ENCODE measurements at regions not wholly inside any gene's neighbourhood (a gene's known extent, or its start where the extent isn't known, plus 50 kb on each side); places are given as distances from the start of the nearest gene placed in this dataset.

DNA sequence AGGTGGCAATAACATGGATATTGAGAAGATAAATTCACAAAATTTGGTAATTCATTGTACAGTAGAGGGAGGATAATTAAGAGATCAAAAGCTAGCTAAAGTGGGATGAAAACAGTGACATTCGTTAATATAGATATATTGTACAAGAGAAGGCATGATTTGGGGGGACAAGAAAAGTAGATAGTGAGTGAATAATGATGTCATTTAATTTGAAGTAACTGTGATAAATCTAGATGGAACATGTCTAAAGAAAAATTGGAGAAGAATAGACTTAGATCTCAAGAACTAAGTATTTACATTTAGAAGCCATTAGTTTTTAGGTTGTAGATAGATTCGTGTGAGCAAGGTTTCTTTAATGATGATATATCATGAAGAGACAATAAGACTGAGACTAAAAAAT is 594.0 kb upstream of the RGS18 start:
- Mint-ChIP-seq H3K27me3 (ENCODE audit: low read depth) (peaks cover 8% of the 10 kb centered on the region), H3K27ac (no peak overlapping the region), H3K4me1 (no peaks in the 10 kb centered on the region), H3K36me3 (no peaks in the 10 kb centered on the region), H3K4me3 (no peak overlapping the region), H3K9me3 (no peaks in the 10 kb centered on the region)
- DNase-seq (ENCODE audit: low spot score in 2 of 2, unreplicated experiment in 2 of 2), result no peak
- TF ChIP-seq, protein P1, sequence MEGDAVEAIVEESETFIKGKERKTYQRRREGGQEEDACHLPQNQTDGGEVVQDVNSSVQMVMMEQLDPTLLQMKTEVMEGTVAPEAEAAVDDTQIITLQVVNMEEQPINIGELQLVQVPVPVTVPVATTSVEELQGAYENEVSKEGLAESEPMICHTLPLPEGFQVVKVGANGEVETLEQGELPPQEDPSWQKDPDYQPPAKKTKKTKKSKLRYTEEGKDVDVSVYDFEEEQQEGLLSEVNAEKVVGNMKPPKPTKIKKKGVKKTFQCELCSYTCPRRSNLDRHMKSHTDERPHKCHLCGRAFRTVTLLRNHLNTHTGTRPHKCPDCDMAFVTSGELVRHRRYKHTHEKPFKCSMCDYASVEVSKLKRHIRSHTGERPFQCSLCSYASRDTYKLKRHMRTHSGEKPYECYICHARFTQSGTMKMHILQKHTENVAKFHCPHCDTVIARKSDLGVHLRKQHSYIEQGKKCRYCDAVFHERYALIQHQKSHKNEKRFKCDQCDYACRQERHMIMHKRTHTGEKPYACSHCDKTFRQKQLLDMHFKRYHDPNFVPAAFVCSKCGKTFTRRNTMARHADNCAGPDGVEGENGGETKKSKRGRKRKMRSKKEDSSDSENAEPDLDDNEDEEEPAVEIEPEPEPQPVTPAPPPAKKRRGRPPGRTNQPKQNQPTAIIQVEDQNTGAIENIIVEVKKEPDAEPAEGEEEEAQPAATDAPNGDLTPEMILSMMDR (IDR thresholded peaks at IDR 0.05; ENCODE audit: unreplicated experiment), result no peak

DNA sequence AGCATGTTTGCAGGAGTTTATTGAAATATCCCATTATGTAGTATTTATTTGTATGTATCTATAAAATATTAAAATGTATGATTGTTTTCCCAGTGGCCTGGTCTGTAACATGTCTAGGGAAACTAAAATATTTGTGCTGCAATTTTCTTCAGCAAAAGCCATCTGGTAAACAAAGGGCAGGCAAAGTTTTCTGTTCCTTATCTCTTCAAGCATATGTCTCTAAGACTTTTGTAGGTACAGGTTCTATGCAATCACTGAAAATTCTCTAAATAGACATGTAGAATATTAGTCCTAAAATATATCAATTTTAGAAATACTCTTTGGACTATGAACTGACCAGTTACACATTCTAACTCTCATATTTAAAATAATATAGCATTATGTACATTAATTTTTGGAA is 585.8 kb upstream of the RGS18 start:
- TF ChIP-seq, protein P1 (IDR thresholded peaks at IDR 0.05; ENCODE audit: unreplicated experiment), result no peak
- Mint-ChIP-seq H3K27me3 (ENCODE audit: low read depth) (peaks cover 4% of the 10 kb centered on the region), H3K36me3 (no peaks in the 10 kb centered on the region), H3K4me3 (no peak overlapping the region), H3K27ac (no peak overlapping the region), H3K4me1 (peaks cover 5% of the 10 kb centered on the region), H3K9me3 (peaks cover 4% of the 10 kb centered on the region)
- no peak for DNase-seq (ENCODE audit: low spot score in 2 of 2, unreplicated experiment in 2 of 2)

DNA sequence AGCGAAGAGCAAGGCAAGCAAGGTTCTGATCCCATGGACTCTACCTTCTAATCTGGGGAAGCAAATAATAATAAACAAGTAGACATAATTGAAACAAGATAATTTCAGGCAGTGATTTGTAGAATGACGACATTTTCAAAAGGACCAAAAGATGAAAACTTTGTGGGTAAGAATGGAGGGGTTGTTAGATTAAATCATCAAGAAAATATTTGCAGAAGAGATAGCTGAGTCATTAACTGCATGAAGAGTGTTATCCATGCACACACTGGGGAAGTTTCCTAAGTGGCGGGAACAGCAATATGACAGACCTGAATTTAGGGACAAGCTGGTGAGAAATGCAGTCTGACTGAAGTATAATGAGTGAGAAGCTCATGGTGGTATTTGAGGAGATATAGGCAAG is 583.1 kb upstream of the RGS18 start:
- Mint-ChIP-seq H3K4me1 (peaks cover 8% of the 10 kb centered on the region), H3K9me3 (peaks cover 11% of the 10 kb centered on the region), H3K27ac (no peak overlapping the region), H3K4me3 (no peak overlapping the region), H3K36me3 (no peaks in the 10 kb centered on the region), H3K27me3 (ENCODE audit: low read depth) (no peaks in the 10 kb centered on the region)
- TF ChIP-seq, protein P1 (IDR thresholded peaks at IDR 0.05; ENCODE audit: unreplicated experiment), result no peak
- no peak for DNase-seq (ENCODE audit: low spot score in 2 of 2, unreplicated experiment in 2 of 2)

DNA sequence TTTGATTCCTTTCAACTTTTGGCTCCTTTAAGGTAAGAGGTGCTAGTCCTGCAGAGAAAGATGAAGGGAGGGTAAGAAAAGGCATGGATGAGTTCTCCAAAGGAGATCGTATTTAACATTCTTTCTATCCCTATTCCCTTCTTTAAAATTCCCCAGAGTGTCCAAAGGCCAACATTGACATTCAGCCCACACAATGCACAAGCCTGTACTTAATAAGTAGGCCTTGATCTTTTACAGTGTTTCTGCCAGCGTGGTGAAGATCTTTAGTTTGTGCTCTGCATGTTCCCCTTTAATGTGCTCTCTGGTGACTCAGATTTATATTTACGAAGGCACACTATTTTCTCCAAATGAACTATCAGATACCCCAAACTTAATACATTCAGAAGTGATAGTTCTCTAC is 582.5 kb upstream of the RGS18 start:
- H3K27me3 Mint-ChIP-seq (ENCODE audit: low read depth), result no peaks in the 10 kb centered on the region
- H3K36me3 Mint-ChIP-seq, result no peaks in the 10 kb centered on the region
- H3K4me3 Mint-ChIP-seq, result no peak overlapping the region
- peaks cover 15% of the 10 kb centered on the region for H3K9me3 Mint-ChIP-seq
- TF ChIP-seq, protein P1 (IDR thresholded peaks at IDR 0.05; ENCODE audit: unreplicated experiment), result no peak
- H3K4me1 Mint-ChIP-seq, result peaks cover 8% of the 10 kb centered on the region
- no peak for DNase-seq (ENCODE audit: low spot score in 2 of 2, unreplicated experiment in 2 of 2)
- no peak overlapping the region for H3K27ac Mint-ChIP-seq

DNA sequence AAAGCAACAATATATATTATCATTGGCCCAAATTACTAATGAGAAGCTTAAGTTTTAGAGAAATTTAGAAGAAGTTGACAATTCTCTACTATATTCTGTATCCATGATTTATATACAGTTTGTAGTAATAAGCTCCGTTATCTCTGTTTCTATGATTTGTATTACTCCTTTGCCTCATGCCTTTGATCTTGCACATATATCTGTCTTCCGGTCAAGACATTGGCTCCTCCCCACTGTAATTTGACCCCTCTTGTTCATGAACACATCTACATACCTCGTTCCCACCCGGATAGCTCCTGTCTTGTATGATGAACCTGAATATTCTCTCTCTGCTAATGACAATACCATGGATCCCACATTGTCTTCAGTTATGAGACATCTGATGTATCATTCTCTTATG is 581.0 kb upstream of the RGS18 start:
- no peak for DNase-seq (ENCODE audit: low spot score in 2 of 2, unreplicated experiment in 2 of 2)
- TF ChIP-seq, protein P1 (IDR thresholded peaks at IDR 0.05; ENCODE audit: unreplicated experiment), result no peak
- no peak overlapping the region for H3K4me3 Mint-ChIP-seq
- H3K27ac Mint-ChIP-seq, result no peak overlapping the region
- H3K36me3 Mint-ChIP-seq, result no peaks in the 10 kb centered on the region
- peaks cover 26% of the 10 kb centered on the region for H3K9me3 Mint-ChIP-seq
- no peaks in the 10 kb centered on the region for H3K27me3 Mint-ChIP-seq (ENCODE audit: low read depth)
- H3K4me1 Mint-ChIP-seq, result peaks cover 8% of the 10 kb centered on the region

DNA sequence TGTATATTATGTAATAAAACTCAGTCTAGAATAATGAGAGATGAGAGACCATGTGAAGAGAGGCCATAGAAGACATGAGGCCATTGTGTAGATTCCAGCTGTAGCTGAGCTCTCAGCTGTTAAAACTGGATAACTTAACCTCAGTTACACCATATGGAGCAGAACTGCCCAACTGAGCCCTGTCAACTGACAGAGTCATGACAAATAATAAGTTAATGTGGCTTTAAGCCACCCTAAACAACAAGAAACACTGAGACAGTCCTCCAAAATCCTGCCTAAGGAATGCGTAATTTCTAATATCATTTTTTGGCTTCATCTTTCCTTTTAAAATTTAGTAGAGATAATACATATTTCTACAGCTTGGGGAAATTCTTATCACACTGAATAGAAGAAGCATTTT is 580.0 kb upstream of the RGS18 start:
- TF ChIP-seq, protein P1 (IDR thresholded peaks at IDR 0.05; ENCODE audit: unreplicated experiment), result no peak
- Mint-ChIP-seq H3K27me3 (ENCODE audit: low read depth) (peaks cover under 1% of the 10 kb centered on the region), H3K4me1 (peaks cover 8% of the 10 kb centered on the region), H3K9me3 (peaks cover 27% of the 10 kb centered on the region), H3K27ac (no peak overlapping the region), H3K36me3 (no peaks in the 10 kb centered on the region), H3K4me3 (no peak overlapping the region)
- no peak for DNase-seq (ENCODE audit: low spot score in 2 of 2, unreplicated experiment in 2 of 2)
